B cell (primary cell): ENCODE measurements at regions not wholly inside any gene's neighbourhood (a gene's known extent, or its start where the extent isn't known, plus 50 kb on each side); places are given as distances from the start of the nearest gene placed in this dataset.

Experiments used
- ATAC-seq: fragments of 200-7000 bp; cut with Tn5 transposase; one replicate; pipeline ENCODE4 v1.10.0; 2021; ENCODE audit warnings: low read depth, mild to moderate bottlenecking, moderate number of reproducible peaks, moderate library complexity
- CTCF ChIA-PET: fragments of 350-600 bp; sonication (Branson Sonifier 250); formaldehyde crosslinking; loops from one replicate; lab custom pipeline; 2021; ENCODE audit warnings: antibody characterized with exemption, inconsistent platforms; lab: Charles Lee
- POLR2A ChIA-PET: fragments of 350-600 bp; sonication (Branson Sonifier 250); formaldehyde crosslinking; loops from one replicate; lab custom pipeline; 2021; ENCODE audit warnings: antibody characterized with exemption; lab: Charles Lee
- DNase-seq: peaks from one replicate; pipeline ENCODE4 v3.0.0; 2013
- H2AFZ ChIP-seq: 2 replicates; pipeline ENCODE4 v1.6.1; 2012; ENCODE audit warnings: mild to moderate bottlenecking, low read depth, low read length; ENCODE audit not compliant: insufficient read depth, poor library complexity, severe bottlenecking
- H3K27ac ChIP-seq, 2 donors: 1 replicate in 1 of 2; 2 replicates in 1 of 2; pipeline ENCODE4 v1.5.1; 2012 to 2013; ENCODE audit warnings: low read length in 2 of 2, mild to moderate bottlenecking in 2 of 2, moderate library complexity in 1 of 2
- H3K27me3 ChIP-seq, 4 experiments: fragments of 200-600 bp in 1 of 4; sonication (generic) in 1 of 4; replicated peaks in 1 of 4; 1 replicate in 2 of 4; 2 replicates in 2 of 4; pipeline versions ENCODE4 v1.6.1 to v1.7.0; 2013 to 2016; ENCODE audit warnings: low read length in 3 of 4, mild to moderate bottlenecking in 2 of 4, mixed read lengths in 1 of 4, moderate library complexity in 1 of 4; ENCODE audit not compliant: insufficient read depth in 4 of 4, control insufficient read depth in 3 of 4; ENCODE audit errors: control extremely low read depth in 1 of 4
- H3K36me3 ChIP-seq, 2 experiments: replicated peaks in 1 of 2; 1 replicate in 1 of 2; 2 replicates in 1 of 2; pipeline versions ENCODE4 v1.6.1 to v1.7.1; 2013; ENCODE audit warnings: low read length in 1 of 2; ENCODE audit not compliant: insufficient read depth in 2 of 2, control insufficient read depth in 1 of 2; ENCODE audit errors: control extremely low read depth in 1 of 2, extremely low read depth in 1 of 2
- H3K4me1 ChIP-seq, 2 donors: fragments of 200-600 bp in 1 of 2; sonication (generic) in 1 of 2; 1 replicate in 1 of 2; 2 replicates in 1 of 2; pipeline versions ENCODE4 v1.5.1 to v1.6.1; 2013 to 2017; ENCODE audit warnings: low read length in 2 of 2; ENCODE audit not compliant: control insufficient read depth in 2 of 2, insufficient read depth in 2 of 2
- H3K4me2 ChIP-seq: replicated peaks from 2 replicates; pipeline ENCODE3; 2012; ENCODE audit warnings: mild to moderate bottlenecking, low read depth, low read length; ENCODE audit not compliant: poor library complexity, severe bottlenecking
- H3K4me3 ChIP-seq, 5 experiments: fragments of 200-600 bp in 1 of 5; sonication (generic) in 1 of 5; 1 replicate in 3 of 5; 2 replicates in 2 of 5; pipeline versions ENCODE4 v1.5.1 to v1.7.0; 2011 to 2016; ENCODE audit warnings: low read length in 4 of 5, mild to moderate bottlenecking in 4 of 5, low read depth in 2 of 5, control low read depth in 1 of 5, moderate library complexity in 1 of 5; ENCODE audit not compliant: insufficient read depth in 1 of 5; ENCODE audit errors: control extremely low read depth in 1 of 5, extremely low read depth in 1 of 5
- H3K79me2 ChIP-seq: fragments of 200-600 bp; sonication (generic); one replicate; pipeline ENCODE4 v1.6.0; 2016; ENCODE audit warnings: low read length; ENCODE audit not compliant: control insufficient read depth, insufficient read depth
- H3K9ac ChIP-seq: fragments of 200-600 bp; sonication (generic); 2 replicates; pipeline ENCODE4 v1.6.1; 2017; ENCODE audit warnings: mild to moderate bottlenecking, low read length, moderate library complexity
- H3K9me3 ChIP-seq, 3 donors: one replicate each; pipeline versions ENCODE4 v1.6.1 to v1.7.1; 2013; ENCODE audit warnings: low read length in 2 of 3; ENCODE audit not compliant: control insufficient read depth in 2 of 3, insufficient read depth in 1 of 3; ENCODE audit errors: control extremely low read depth in 1 of 3
- H4K20me1 ChIP-seq: 2 replicates; pipeline ENCODE4 v1.6.0; 2012; ENCODE audit warnings: mild to moderate bottlenecking, low read length; ENCODE audit not compliant: insufficient read depth, control insufficient read depth, poor library complexity, severe bottlenecking
- H3K27ac Mint-ChIP-seq: one replicate; pipeline ENCODE4 v1.8.0; 2021; ENCODE audit warnings: mixed read lengths
- H3K27me3 Mint-ChIP-seq: one replicate; pipeline ENCODE4 v1.8.0; 2021; ENCODE audit warnings: mixed read lengths
- H3K4me1 Mint-ChIP-seq: one replicate; pipeline ENCODE4 v1.8.0; 2021; ENCODE audit warnings: mixed read lengths
- H3K4me3 Mint-ChIP-seq: one replicate; pipeline ENCODE4 v1.8.0; 2021; ENCODE audit warnings: mixed read lengths
- H3K9me3 Mint-ChIP-seq: one replicate; pipeline ENCODE4 v1.8.0; 2022; ENCODE audit warnings: mixed read lengths; ENCODE audit not compliant: insufficient read depth
- EZH2 ChIP-seq: IDR thresholded peaks from 2 replicates; pipeline ENCODE4 v1.6.1; 2012; ENCODE audit warnings: borderline replicate concordance, low read depth, mild to moderate bottlenecking, moderate library complexity, low read length; ENCODE audit not compliant: insufficient read depth, poor library complexity, severe bottlenecking
- WGBS: methylation state at CpG from one replicate; pipeline ENCODE4 v1.1.5; 2013; ENCODE audit warnings: missing lambda C conversion rate; ENCODE audit not compliant: insufficient coverage; 5-methylcytosine and 5-hydroxymethylcytosine counted together
- intact Hi-C: fragments of 100-400 bp; cut with micrococcal nuclease; formaldehyde crosslinking; loops from one replicate; pipeline ENCODE4 v1.10.0; 2022
- TF ChIP-seq, protein P1 (sequence below): fragments of 200-600 bp; IDR thresholded peaks from one replicate; pipeline ENCODE4 v1.8.0; 2022; ENCODE audit warnings: antibody characterized with exemption, mild to moderate bottlenecking

DNA sequence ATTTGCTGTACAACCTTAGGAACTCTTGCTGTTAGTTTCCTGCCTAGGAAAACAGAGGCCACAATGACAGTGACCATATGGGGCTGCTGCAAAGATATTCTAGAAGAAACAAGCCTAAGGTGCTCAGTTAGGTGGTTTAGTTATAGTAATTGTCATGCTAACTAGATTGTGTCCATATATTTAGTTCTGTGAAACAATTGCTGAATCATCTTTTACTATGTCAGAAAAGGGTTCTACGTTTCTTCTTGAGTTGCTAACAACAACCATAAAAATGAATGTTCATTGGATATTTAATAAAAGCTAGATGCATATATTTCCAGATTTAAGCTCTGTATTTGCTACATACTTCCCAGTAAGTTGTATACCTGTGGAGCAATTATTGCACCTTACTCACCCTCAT is 597.2 kb upstream of the KLHL29 start:
- H3K4me3 Mint-ChIP-seq, result no peak overlapping the region
- no peaks in the 10 kb centered on the region for H3K9me3 Mint-ChIP-seq
- Histone ChIP-seq H3K4me1 (no peaks in the 10 kb centered on the region), H2AFZ (no peak overlapping the region), H3K27ac (no peak overlapping the region), H3K9me3 (no peaks in the 10 kb centered on the region), H3K36me3 (no peaks in the 10 kb centered on the region), H3K27me3 (no peaks in the 10 kb centered on the region), H3K79me2 (no peaks in the 10 kb centered on the region), H3K9ac (no peak overlapping the region), H3K4me3 (no peak overlapping the region), H4K20me1 (no peaks in the 10 kb centered on the region), H3K4me2 (no peak overlapping the region)
- H3K27me3 Mint-ChIP-seq, result no peaks in the 10 kb centered on the region
- ChIA-PET CTCF (no interaction called here), POLR2A (no interaction called here)
- H3K27ac Mint-ChIP-seq, result no peak overlapping the region
- no peaks in the 10 kb centered on the region for H3K4me1 Mint-ChIP-seq
- no peak for TF ChIP-seq EZH2
- TF ChIP-seq, protein P1, sequence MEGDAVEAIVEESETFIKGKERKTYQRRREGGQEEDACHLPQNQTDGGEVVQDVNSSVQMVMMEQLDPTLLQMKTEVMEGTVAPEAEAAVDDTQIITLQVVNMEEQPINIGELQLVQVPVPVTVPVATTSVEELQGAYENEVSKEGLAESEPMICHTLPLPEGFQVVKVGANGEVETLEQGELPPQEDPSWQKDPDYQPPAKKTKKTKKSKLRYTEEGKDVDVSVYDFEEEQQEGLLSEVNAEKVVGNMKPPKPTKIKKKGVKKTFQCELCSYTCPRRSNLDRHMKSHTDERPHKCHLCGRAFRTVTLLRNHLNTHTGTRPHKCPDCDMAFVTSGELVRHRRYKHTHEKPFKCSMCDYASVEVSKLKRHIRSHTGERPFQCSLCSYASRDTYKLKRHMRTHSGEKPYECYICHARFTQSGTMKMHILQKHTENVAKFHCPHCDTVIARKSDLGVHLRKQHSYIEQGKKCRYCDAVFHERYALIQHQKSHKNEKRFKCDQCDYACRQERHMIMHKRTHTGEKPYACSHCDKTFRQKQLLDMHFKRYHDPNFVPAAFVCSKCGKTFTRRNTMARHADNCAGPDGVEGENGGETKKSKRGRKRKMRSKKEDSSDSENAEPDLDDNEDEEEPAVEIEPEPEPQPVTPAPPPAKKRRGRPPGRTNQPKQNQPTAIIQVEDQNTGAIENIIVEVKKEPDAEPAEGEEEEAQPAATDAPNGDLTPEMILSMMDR, result no peak
- ATAC-seq, result no peak
- intact Hi-C loops, result no loop called here
- DNase-seq, result no peak
- WGBS, result no CpG with 5 or more reads among the region's 1 CpG

DNA sequence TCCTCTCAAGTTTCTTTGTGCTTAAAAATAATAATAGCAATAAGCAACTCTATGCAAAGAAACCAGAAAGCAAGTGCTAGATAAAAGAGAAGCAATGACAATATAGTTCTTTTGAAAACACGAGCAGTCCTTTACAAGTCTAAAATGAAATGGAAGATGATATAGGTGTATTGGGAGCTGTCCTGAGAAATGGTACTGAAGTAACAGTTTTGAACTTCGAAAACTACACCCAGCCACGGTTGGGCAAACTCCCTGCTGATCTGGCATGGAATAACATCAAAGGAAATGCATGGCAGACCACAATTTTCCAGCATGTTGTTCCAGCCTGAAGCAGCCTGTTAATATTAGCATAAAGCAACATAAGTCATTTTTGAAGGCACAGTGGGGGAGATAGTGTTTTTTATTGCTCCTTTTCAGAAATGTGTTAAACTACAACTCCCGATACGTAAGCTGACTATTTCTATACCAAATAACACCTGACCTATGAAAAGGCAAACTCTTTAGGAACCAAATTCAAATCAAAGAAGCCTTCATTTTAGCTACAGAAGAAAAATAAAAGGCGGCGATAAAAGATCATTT is 596.1 kb upstream of the KLHL29 start:
- Histone ChIP-seq H3K9ac (no peak overlapping the region), H4K20me1 (no peaks in the 10 kb centered on the region), H3K79me2 (no peaks in the 10 kb centered on the region), H3K4me3 (no peak overlapping the region), H3K36me3 (no peaks in the 10 kb centered on the region), H3K27me3 (no peaks in the 10 kb centered on the region), H3K4me1 (no peaks in the 10 kb centered on the region), H3K4me2 (no peak overlapping the region), H2AFZ (no peak overlapping the region), H3K27ac (no peak overlapping the region), H3K9me3 (no peaks in the 10 kb centered on the region)
- ChIA-PET POLR2A (no interaction called here), CTCF (no interaction called here)
- Mint-ChIP-seq H3K9me3 (no peaks in the 10 kb centered on the region), H3K4me1 (no peaks in the 10 kb centered on the region), H3K27ac (no peak overlapping the region), H3K27me3 (no peaks in the 10 kb centered on the region), H3K4me3 (no peak overlapping the region)
- TF ChIP-seq EZH2, result no peak
- TF ChIP-seq, protein P1, result no peak
- 87% methylated on average over 3 of the region's 7 CpGs for WGBS
- DNase-seq, result no peak
- intact Hi-C loops, result no loop called here
- no peak for ATAC-seq
